DLD1 (cell line): ENCODE measurements at regions not wholly inside any gene's neighbourhood (a gene's known extent, or its start where the extent isn't known, plus 50 kb on each side); places are given as distances from the start of the nearest gene placed in this dataset.
"Not testable (repeated sequence)": the region's sequence is repeated elsewhere in the genome, so short reads cannot be mapped to it uniquely, and the experiment has no call there.

Source experiments
- in situ Hi-C: cut with HindIII; loops from 2 replicates; pipeline ENCODE4 v1.10.0; 2017; ENCODE audit warnings: low sequenced_read_pairs

- in situ Hi-C loops = no loop called here
Observed at GRCh38 chr3:13197795-13198194, 124.6 kb upstream of the IQSEC1 start.

- in situ Hi-C loops = no loop called here
Observed at GRCh38 chr3:13197281-13197680, 124.1 kb upstream of the IQSEC1 start.

- in situ Hi-C loops = no loop called here
Observed at GRCh38 chr3:13195374-13195773, 122.1 kb upstream of the IQSEC1 start.

DNA sequence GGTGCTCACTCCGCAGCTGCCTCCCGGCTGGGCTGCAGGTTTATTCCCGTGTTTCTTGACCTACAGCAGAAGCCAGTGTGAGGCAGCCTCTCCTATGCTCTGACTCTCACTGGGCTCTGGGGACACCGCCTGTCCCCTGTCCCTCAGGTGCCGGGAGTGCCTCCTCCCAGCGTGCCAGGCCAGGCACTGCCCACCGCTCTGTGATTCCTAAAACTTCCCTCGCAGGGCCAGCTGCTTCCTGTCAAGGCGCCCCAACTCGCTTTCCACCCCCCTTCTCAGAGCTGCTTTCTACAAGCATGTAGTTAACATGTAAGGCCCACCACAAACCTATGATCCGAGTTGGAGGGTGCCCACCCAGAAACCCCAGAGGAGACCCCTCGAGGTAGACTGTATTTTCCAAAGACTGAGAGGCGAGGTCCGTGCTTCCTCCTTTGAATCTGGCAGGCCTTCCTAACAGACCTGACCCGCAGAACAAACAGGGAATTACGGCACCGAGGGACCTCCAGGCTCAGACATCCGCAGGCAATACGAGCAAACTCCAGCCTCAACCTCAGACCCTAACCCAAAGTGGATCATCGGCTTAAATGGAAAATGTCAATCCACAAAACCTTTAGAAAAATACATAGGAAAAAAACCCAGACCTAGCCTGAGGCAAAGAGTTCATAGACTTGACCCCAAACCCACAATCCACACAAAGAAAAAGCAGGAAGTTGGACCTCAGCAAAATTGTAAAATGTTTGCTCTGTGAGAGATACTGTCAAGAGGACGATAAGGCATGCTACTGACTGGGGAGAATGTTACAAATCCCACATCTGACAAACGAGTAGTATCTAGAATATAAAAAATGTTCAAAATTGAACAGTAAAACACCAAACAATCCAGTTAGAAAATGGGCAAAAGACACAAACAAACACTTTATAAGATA lies 121.3 kb upstream of the IQSEC1 start:
- in situ Hi-C loops = no loop called here

DNA sequence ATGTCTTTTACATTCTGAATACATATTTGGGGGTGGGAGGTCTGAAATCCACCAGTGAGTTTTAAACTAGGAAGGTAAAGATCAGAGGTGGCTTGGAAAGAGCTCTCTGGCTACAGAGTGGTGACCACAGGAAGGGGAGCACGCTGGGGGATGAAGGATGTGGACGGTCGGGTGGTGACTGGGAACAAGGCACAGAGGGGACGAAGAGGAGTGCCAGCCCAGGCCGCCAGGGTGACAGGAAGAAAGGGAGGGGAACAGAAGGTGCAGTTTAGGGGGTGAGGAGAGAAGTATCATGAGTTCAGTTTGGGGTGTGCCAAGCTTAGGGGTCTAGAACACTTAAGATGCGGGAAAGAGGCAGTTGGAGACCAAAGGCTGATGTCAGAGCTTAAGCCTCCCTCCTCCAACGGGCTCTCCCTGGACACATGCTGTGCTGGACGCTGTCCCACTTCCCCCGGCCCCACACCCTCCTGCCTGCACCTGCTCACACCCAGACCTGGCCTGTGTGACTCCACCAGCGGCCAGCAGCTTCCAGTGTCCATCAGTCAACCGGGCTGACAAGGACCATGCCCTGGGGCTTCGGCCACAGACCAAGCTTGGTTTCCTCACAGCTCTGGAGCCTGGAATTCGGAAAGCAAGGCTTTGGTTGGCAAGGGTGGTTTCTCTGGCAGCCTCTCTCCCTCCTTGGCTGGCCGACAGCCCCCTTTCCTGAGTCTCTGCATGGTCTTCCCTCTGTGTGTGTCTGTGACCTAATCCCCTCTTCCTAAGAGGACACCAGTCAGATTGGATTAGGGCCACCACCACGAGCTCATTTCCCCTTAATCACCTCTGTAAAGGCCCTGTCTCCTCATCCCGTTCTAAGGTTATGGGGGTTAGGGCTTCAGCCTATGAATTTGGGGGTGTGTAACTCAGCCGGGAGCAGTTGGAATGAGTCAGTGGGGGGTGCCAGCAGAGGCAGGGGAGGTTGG lies 120.4 kb upstream of the IQSEC1 start:
- in situ Hi-C loops = no loop called here

DNA sequence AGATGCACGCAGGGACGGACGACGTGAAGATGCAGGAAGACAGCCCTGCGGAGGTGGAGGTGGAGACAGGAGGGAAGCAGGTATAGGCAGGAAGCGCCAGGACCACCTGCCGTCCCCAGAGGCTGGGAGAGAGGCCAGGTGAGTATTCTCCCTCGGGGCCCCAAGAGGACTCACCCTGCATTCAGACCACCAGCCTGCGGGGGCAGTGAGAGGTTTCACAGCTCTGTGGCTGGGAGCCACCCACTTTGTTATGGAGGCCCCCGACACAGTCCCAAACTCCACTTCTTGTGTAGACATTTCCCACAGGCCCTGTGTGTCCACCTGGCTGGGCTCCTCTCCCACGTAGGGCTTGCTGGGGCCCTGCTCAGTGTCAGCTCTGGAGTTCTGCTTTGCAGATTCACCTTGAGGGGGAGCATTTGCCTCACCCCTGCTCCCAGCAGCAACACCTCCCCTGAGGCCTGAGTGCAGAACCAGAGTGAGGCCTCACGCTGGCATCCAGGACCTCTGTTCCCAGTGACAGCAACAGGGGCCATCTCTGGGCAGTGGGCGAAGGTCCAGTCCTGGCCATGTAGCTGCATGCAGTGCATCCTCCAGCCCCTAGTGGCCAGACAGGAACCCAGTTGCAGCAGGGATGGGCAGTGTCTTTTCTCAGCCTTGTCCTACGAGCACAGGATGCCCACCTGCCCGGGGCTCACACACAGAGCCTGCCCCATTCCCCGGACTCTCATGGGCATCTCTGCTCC lies 119.4 kb upstream of the IQSEC1 start:
- in situ Hi-C loops = no loop called here

DNA sequence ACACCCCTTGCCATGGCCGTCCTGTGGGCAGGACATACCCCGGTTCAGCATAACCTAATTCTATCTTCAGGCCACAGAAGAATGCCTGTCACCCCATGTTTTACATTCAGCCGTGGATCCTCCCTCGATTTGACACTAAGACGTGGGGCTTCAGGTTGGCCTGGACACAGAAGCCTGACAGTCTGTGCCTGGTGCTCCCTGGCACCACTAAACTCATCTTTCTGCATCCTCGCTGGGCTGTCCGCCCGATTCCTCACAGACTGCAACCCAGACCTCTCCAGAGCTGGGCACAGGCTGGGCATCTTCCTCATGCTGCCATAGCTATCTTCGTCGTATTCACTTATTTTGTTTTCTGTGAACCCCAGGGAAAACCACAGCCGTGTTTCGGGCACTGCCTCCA lies 117.8 kb upstream of the IQSEC1 start:
- in situ Hi-C loops = no loop called here

DNA sequence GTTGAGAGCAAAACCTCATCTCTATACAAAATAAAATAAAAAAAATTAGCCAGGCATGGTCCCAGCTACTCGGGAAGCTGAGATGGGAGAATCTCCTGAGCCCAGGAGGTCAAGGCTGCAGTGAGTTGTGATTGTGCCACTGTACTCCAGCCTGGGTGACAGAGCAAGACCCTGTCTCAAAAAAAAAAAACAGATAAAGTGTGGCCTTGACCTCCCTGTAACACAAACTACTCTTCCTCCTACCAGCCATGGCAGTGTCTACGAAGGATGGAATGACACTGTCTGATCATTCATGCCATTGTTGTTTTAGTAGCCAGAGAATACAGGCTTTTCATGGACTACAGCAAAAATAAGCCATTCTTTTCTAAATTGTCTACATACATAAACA lies 117.1 kb upstream of the IQSEC1 start:
- in situ Hi-C loops = no loop called here

- in situ Hi-C loops = no loop called here
Observed at GRCh38 chr3:13189639-13190377, 116.6 kb upstream of the IQSEC1 start.

GRCh38 chr3:13188975-13189374 lies 115.7 kb upstream of the IQSEC1 start:
- in situ Hi-C loops = no loop called here

GRCh38 chr3:13188181-13188779 lies 115.1 kb upstream of the IQSEC1 start:
- in situ Hi-C loops = no loop called here

GRCh38 chr3:13187593-13187992 lies 114.4 kb upstream of the IQSEC1 start:
- in situ Hi-C loops = no loop called here

- in situ Hi-C loops = no loop called here
Observed at GRCh38 chr3:13186435-13186815, 113.2 kb upstream of the IQSEC1 start.

DNA sequence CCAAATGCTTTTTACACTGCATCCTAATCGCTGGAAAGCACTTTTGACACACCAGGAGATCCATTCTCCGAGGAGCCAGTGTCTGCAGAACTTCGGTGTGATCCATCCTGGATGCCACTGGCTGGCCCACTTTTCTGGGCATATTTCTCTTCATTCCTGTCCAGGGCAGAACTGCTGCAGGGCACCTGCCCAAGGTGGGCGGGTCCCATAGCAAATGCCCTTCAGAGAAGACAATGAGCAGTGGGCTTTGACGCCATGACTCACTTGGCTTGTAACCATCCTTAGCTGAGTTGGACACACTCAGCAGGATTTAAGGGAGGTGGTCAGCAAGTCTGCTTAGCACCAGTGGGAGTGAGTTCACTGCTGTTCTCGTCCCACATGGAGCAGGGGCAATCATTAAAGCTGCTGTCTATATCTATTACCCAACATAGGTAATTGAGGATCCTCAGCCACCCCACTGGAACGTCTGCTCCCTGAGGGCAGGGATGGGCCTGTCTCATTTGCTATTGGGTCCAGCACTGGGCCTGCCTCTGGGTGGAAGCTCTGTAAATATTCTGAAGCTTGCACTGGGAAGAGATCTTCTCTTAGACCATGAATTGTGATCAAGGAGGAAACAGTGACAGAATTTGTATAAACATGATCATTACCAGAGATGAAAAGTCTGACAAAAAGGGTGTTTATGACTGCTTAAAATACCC lies 112.7 kb upstream of the IQSEC1 start:
- in situ Hi-C loops = no loop called here

DNA sequence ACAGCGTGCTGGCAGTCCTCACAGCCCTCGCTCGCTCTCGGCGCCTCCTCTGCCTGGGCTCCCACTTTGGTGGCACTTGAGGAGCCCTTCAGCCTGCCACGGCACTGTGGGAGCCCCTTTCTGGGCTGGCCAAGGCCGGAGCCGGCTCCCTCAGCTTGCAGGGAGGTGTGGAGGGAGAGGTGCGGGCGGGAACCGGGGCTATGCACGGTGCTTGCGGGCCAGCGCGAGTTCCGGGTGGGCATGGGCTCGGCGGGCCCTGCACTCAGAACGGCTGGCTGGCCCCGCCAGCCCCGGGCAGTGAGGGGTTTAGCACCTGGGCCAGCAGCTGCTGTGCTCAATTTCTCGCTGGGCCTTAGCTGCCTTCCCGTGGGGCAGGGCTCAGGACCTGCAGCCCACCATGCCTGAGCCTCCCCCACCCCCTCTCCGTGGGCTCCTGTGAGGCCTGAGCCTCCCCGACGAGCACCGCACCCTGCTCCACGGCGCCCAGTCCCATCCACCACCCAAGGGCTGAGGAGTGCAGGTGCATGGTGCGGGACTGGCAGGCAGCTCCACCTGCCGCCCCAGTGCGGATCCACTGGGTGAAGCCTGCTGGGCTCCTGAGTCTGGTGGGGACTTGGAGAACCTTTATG lies 106.5 kb upstream of the IQSEC1 start:
- in situ Hi-C loops = not testable (repeated sequence)

- in situ Hi-C loops = no loop called here
Observed at GRCh38 chr3:13179181-13179580, 106.0 kb upstream of the IQSEC1 start.

DNA sequence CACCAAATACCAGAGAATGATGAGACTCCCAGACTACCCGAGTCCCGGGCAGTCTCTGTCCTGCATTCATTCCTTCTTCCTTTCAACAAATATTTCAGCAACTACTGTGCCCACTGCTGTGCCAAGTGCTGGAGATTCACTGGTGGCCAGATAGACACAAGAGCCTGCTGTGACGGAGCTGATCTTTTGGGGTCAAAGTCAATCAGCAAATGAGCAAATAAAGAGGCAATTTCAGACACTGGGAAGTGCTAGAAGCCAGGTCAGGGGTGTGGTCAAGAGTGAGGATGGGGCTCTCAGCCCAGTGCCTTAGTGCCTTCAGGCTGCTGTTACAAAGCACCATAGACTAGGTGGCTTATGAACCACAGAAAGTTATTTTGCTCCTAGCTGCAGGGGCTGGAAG lies 104.9 kb upstream of the IQSEC1 start:
- in situ Hi-C loops = no loop called here

- in situ Hi-C loops = no loop called here
Observed at GRCh38 chr3:13177641-13178040, 104.4 kb upstream of the IQSEC1 start.

DNA sequence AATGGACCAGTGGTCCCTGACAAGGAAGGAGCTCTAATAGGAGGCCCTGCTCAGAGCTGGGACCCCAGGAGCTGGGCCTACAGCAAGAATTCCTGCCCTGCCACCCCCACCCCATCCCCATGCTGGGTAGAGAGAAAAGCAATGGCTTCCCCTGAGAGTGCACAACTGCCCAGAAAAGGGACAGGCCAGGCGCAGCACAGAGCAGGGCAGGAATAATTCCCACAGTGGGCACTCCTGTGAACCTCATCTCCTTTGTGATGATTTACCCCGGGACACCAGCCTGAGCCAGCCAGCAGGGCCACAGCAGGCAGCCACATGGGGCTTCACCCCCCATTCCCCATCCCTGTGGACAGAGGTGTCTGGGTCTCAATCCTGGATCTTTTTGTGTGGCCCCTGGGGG lies 104.0 kb upstream of the IQSEC1 start:
- in situ Hi-C loops = no loop called here
